GM21717 (cell line): ENCODE measurements at regions not wholly inside any gene's neighbourhood (a gene's known extent, or its start where the extent isn't known, plus 50 kb on each side); places are given as distances from the start of the nearest gene placed in this dataset.

Source experiments
- ATAC-seq: cut with Tn5 transposase; IDR thresholded peaks from one replicate; pipeline ENCODE4 v1.9.1; 2021; ENCODE audit warnings: mild to moderate bottlenecking, moderate library complexity; ENCODE audit not compliant: unreplicated experiment

- ATAC-seq, result no peak
Observed at GRCh38 chr5:161134956-161135355, 282.9 kb upstream of the ATP10B start.

GRCh38 chr5:161134083-161134482 is 282.1 kb upstream of the ATP10B start:
- ATAC-seq, result no peak

- no peak for ATAC-seq
Observed at GRCh38 chr5:161115941-161116340, 263.9 kb upstream of the ATP10B start.

GRCh38 chr5:161112371-161112770 is 260.4 kb upstream of the ATP10B start:
- ATAC-seq, result no peak

GRCh38 chr5:161105525-161105924 is 253.5 kb upstream of the ATP10B start:
- ATAC-seq, result no peak

- ATAC-seq, result no peak
Observed at GRCh38 chr5:161098516-161098915, 246.5 kb upstream of the ATP10B start.

- no peak for ATAC-seq
Observed at GRCh38 chr5:161096581-161096980, 244.6 kb upstream of the ATP10B start.

GRCh38 chr5:161095953-161096352 is 243.9 kb upstream of the ATP10B start:
- ATAC-seq, result no peak

- ATAC-seq, result no peak
Observed at GRCh38 chr5:161094411-161094810, 242.4 kb upstream of the ATP10B start.

GRCh38 chr5:161093100-161093499 is 241.1 kb upstream of the ATP10B start:
- ATAC-seq, result no peak

- ATAC-seq, result no peak
Observed at GRCh38 chr5:161089569-161089968, 237.6 kb upstream of the ATP10B start.

GRCh38 chr5:161086461-161086860 is 234.4 kb upstream of the ATP10B start:
- ATAC-seq, result no peak

GRCh38 chr5:161085056-161085455 is 233.0 kb upstream of the ATP10B start:
- no peak for ATAC-seq

GRCh38 chr5:161084115-161084514 is 232.1 kb upstream of the ATP10B start:
- ATAC-seq, result no peak

GRCh38 chr5:161078793-161079192 is 226.8 kb upstream of the ATP10B start:
- no peak for ATAC-seq

GRCh38 chr5:161077936-161078545 is 226.0 kb upstream of the ATP10B start:
- no peak for ATAC-seq

- no peak for ATAC-seq
Observed at GRCh38 chr5:161077496-161077895, 225.5 kb upstream of the ATP10B start.

GRCh38 chr5:161064781-161065180 is 212.8 kb upstream of the ATP10B start:
- ATAC-seq, result no peak

- ATAC-seq, result no peak
Observed at GRCh38 chr5:161064297-161064696, 212.3 kb upstream of the ATP10B start.

- no peak for ATAC-seq
Observed at GRCh38 chr5:161058781-161059180, 206.8 kb upstream of the ATP10B start.

- no peak for ATAC-seq
Observed at GRCh38 chr5:161051920-161052500, 200.0 kb upstream of the ATP10B start.

- no peak for ATAC-seq
Observed at GRCh38 chr5:161047024-161047423, 195.0 kb upstream of the ATP10B start.

GRCh38 chr5:161042862-161043261 is 190.9 kb upstream of the ATP10B start:
- ATAC-seq, result no peak
